K562 (cell line): ENCODE measurements at regions not wholly inside any gene's neighbourhood (a gene's known extent, or its start where the extent isn't known, plus 50 kb on each side); places are given as distances from the start of the nearest gene placed in this dataset.

ENCODE experiments used
- HNRNPLL ChIP-seq: fragments of 200-400 bp; formaldehyde crosslinking; IDR thresholded peaks from 2 replicates; pipeline ENCODE4 v1.6.1; 2017; ENCODE audit warnings: low read length, low read depth, mild to moderate bottlenecking; ENCODE audit not compliant: poor library complexity, severe bottlenecking
- JUN ChIP-seq, 2 experiments: sonication (generic) in 1 of 2; formaldehyde crosslinking in 1 of 2; IDR thresholded peaks; 2 replicates each; pipeline versions ENCODE4 v1.6.1 to v1.8.0; 2012 to 2022; ENCODE audit warnings: borderline replicate concordance in 2 of 2, mild to moderate bottlenecking in 2 of 2, improper control_type of control experiment in 1 of 2, low read depth in 1 of 2, low read length in 1 of 2, missing genetic modification reagents in 1 of 2
- NELFE ChIP-seq: IDR thresholded peaks from 2 replicates; pipeline ENCODE4 v1.6.1; 2011; ENCODE audit warnings: mild to moderate bottlenecking; ENCODE audit not compliant: insufficient read depth, insufficient read length
- SAP30 ChIP-seq: fragments of 200-600 bp; sonication (generic); IDR thresholded peaks from 2 replicates; pipeline ENCODE4 v1.6.1; 2012; ENCODE audit warnings: borderline replicate concordance, low read depth, mild to moderate bottlenecking, moderate library complexity, low read length, control low read depth, inconsistent platforms; ENCODE audit not compliant: insufficient read depth, poor library complexity, severe bottlenecking
- STAT6 ChIP-seq: sonication (generic); formaldehyde crosslinking; IDR thresholded peaks from 2 replicates; pipeline ENCODE4 v1.8.1; 2023; ENCODE audit warnings: mild to moderate bottlenecking, missing genetic modification reagents
- ZNF408 ChIP-seq: fragments of 250-450 bp; sonication (Bioruptor Pico); IDR thresholded peaks from 2 replicates; pipeline ENCODE4 v1.4.0; 2020; ENCODE audit warnings: low read depth, mild to moderate bottlenecking, moderate library complexity
- TF ChIP-seq, protein P1 (sequence below): fragments of 150-350 bp; conservative IDR thresholded peaks from 2 replicates; pipeline ENCODE4 v1.6.1; 2014; ENCODE audit warnings: low read length
- TF ChIP-seq, protein P2 (sequence below): fragments of 250-450 bp; sonication (Bioruptor Pico); IDR thresholded peaks from 2 replicates; pipeline ENCODE4 v1.6.1; 2021; ENCODE audit warnings: mild to moderate bottlenecking

GRCh38 chr7:67813621-67814292 is 817.1 kb downstream of the TYW1 start (continued):
- TF ChIP-seq NELFE, result no peak
- TF ChIP-seq, protein P1, sequence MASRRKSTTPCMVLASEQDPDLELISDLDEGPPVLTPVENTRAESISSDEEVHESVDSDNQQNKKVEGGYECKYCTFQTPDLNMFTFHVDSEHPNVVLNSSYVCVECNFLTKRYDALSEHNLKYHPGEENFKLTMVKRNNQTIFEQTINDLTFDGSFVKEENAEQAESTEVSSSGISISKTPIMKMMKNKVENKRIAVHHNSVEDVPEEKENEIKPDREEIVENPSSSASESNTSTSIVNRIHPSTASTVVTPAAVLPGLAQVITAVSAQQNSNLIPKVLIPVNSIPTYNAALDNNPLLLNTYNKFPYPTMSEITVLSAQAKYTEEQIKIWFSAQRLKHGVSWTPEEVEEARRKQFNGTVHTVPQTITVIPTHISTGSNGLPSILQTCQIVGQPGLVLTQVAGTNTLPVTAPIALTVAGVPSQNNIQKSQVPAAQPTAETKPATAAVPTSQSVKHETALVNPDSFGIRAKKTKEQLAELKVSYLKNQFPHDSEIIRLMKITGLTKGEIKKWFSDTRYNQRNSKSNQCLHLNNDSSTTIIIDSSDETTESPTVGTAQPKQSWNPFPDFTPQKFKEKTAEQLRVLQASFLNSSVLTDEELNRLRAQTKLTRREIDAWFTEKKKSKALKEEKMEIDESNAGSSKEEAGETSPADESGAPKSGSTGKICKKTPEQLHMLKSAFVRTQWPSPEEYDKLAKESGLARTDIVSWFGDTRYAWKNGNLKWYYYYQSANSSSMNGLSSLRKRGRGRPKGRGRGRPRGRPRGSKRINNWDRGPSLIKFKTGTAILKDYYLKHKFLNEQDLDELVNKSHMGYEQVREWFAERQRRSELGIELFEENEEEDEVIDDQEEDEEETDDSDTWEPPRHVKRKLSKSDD, result no peak
- no peak for TF ChIP-seq JUN (IDR thresholded peaks at IDR 0.05; ENCODE audit: borderline replicate concordance, low read depth, low read length)
- no peak for TF ChIP-seq JUN (CRISPR knock-in tag; IDR thresholded peaks at IDR 0.05; ENCODE audit: borderline replicate concordance)
- no peak for TF ChIP-seq HNRNPLL
- TF ChIP-seq SAP30, result no peak
- no peak for TF ChIP-seq ZNF408 (CRISPR knock-in tag)
- TF ChIP-seq, protein P2, sequence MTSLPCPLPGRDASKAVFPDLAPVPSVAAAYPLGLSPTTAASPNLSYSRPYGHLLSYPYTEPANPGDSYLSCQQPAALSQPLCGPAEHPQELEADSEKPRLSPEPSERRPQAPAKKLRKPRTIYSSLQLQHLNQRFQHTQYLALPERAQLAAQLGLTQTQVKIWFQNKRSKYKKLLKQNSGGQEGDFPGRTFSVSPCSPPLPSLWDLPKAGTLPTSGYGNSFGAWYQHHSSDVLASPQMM (CRISPR knock-in tag), result no peak
- no peak for TF ChIP-seq STAT6 (CRISPR knock-in tag)
- TF ChIP-seq, all 486 proteins: peak for 0
